Astrocyte (in vitro differentiated cells and primary cell): ENCODE measurements at regions not wholly inside any gene's neighbourhood (a gene's known extent, or its start where the extent isn't known, plus 50 kb on each side); places are given as distances from the start of the nearest gene placed in this dataset.

Experiments used
- DNase-seq: peaks from one replicate; pipeline ENCODE4 v3.0.0-alpha.2; 2010; ENCODE audit warnings: low read depth
- FAIRE-seq: peaks from 2 replicates; lab custom pipeline; 2011; peaks lifted over from hg19 to GRCh38; lab: Jason Lieb, UNC
- H2AFZ ChIP-seq: 2 replicates; pipeline ENCODE4 v1.6.0; 2012; ENCODE audit warnings: low read depth, low read length, inconsistent platforms
- H3K27ac ChIP-seq: 2 replicates; pipeline ENCODE4 v1.5.1; 2011; ENCODE audit warnings: low read depth, low read length, inconsistent platforms
- H3K27me3 ChIP-seq: 2 replicates; pipeline ENCODE4 v1.6.0; 2011; ENCODE audit warnings: low read length, inconsistent platforms; ENCODE audit not compliant: insufficient read depth
- H3K36me3 ChIP-seq: 2 replicates; pipeline ENCODE4 v1.5.1; 2011; ENCODE audit warnings: low read length, inconsistent platforms; ENCODE audit not compliant: insufficient read depth
- H3K4me1 ChIP-seq: 2 replicates; pipeline ENCODE4 v1.5.1; 2011; ENCODE audit warnings: low read length, inconsistent platforms; ENCODE audit not compliant: insufficient read depth
- H3K4me2 ChIP-seq: 2 replicates; pipeline ENCODE4 v1.6.0; 2012; ENCODE audit warnings: low read length, inconsistent platforms
- H3K4me3 ChIP-seq: 2 replicates; pipeline ENCODE4 v1.5.1; 2011; ENCODE audit warnings: low read depth, mild to moderate bottlenecking, low read length, inconsistent platforms; ENCODE audit not compliant: insufficient read depth
- H3K79me2 ChIP-seq: 2 replicates; pipeline ENCODE4 v1.6.0; 2012; ENCODE audit warnings: mild to moderate bottlenecking, low read length, inconsistent platforms; ENCODE audit not compliant: insufficient read depth
- H3K9ac ChIP-seq: 2 replicates; pipeline ENCODE4 v1.6.0; 2012; ENCODE audit warnings: mild to moderate bottlenecking, low read length, inconsistent platforms
- H3K9me3 ChIP-seq: 2 replicates; pipeline ENCODE4 v1.5.1; 2012; ENCODE audit warnings: low read depth, mild to moderate bottlenecking, low read length, inconsistent platforms; ENCODE audit not compliant: insufficient read depth
- H4K20me1 ChIP-seq: 2 replicates; pipeline ENCODE4 v1.6.0; 2012; ENCODE audit warnings: low read length, inconsistent platforms; ENCODE audit not compliant: insufficient read depth
- H3K27ac Mint-ChIP-seq: one replicate; pipeline ENCODE4 v1.8.0; 2021; ENCODE audit warnings: mild to moderate bottlenecking, mixed read lengths; ENCODE audit not compliant: unreplicated experiment
- H3K27me3 Mint-ChIP-seq: one replicate; pipeline ENCODE4 v1.8.0; 2021; ENCODE audit warnings: low read depth, mixed read lengths; ENCODE audit not compliant: unreplicated experiment
- H3K36me3 Mint-ChIP-seq: one replicate; pipeline ENCODE4 v1.8.0; 2021; ENCODE audit warnings: low read depth, mixed read lengths; ENCODE audit not compliant: unreplicated experiment
- H3K4me1 Mint-ChIP-seq: one replicate; pipeline ENCODE4 v1.8.0; 2021; ENCODE audit warnings: low read depth, mixed read lengths; ENCODE audit not compliant: unreplicated experiment
- H3K4me3 Mint-ChIP-seq: one replicate; pipeline ENCODE4 v1.8.0; 2021; ENCODE audit warnings: mild to moderate bottlenecking, moderate library complexity, mixed read lengths; ENCODE audit not compliant: unreplicated experiment
- H3K9me3 Mint-ChIP-seq: one replicate; pipeline ENCODE4 v1.8.0; 2021; ENCODE audit warnings: mild to moderate bottlenecking, mixed read lengths; ENCODE audit not compliant: unreplicated experiment
- CTCF ChIP-seq: IDR thresholded peaks from 2 replicates; pipeline ENCODE4 v1.5.1; 2011; ENCODE audit warnings: low read depth, mild to moderate bottlenecking, inconsistent platforms, low read length, moderate library complexity; ENCODE audit not compliant: insufficient read depth
- EZH2 ChIP-seq: IDR thresholded peaks from 2 replicates; pipeline ENCODE4 v1.6.1; 2012; ENCODE audit warnings: mild to moderate bottlenecking, low read length, inconsistent platforms; ENCODE audit not compliant: insufficient read depth

GRCh38 chr6:81854474-81854873 lies 102.0 kb upstream of the TENT5A start:
- H3K27me3 ChIP-seq: no peaks in the 10 kb centered on the region
- H4K20me1 ChIP-seq: no peaks in the 10 kb centered on the region
- no peaks in the 10 kb centered on the region for H3K36me3 ChIP-seq
- Mint-ChIP-seq H3K9me3 (no peaks in the 10 kb centered on the region), H3K27me3 (no peaks in the 10 kb centered on the region), H3K4me1 (no peaks in the 10 kb centered on the region), H3K36me3 (no peaks in the 10 kb centered on the region), H3K4me3 (no peak overlapping the region), H3K27ac (no peak overlapping the region)
- no peak overlapping the region for H3K9ac ChIP-seq
- H3K27ac ChIP-seq: no peak overlapping the region
- H3K4me3 ChIP-seq: no peak overlapping the region
- H3K79me2 ChIP-seq: no peaks in the 10 kb centered on the region
- TF ChIP-seq EZH2: no peak
- no peak for TF ChIP-seq CTCF
- no peaks in the 10 kb centered on the region for H3K9me3 ChIP-seq
- no peaks in the 10 kb centered on the region for H3K4me1 ChIP-seq
- FAIRE-seq (no peak), DNase-seq (no peak)
- no peak overlapping the region for H3K4me2 ChIP-seq
- no peak overlapping the region for H2AFZ ChIP-seq

GRCh38 chr6:81853975-81854374 lies 101.5 kb upstream of the TENT5A start:
- Mint-ChIP-seq H3K4me1 (no peaks in the 10 kb centered on the region), H3K9me3 (no peaks in the 10 kb centered on the region), H3K36me3 (no peaks in the 10 kb centered on the region), H3K27ac (no peak overlapping the region), H3K4me3 (no peak overlapping the region), H3K27me3 (no peaks in the 10 kb centered on the region)
- Histone ChIP-seq H3K9ac (no peak overlapping the region), H3K27ac (no peak overlapping the region), H3K4me3 (no peak overlapping the region), H3K36me3 (no peaks in the 10 kb centered on the region), H3K79me2 (no peaks in the 10 kb centered on the region), H2AFZ (no peak overlapping the region), H3K4me2 (no peak overlapping the region), H3K4me1 (no peaks in the 10 kb centered on the region), H4K20me1 (no peaks in the 10 kb centered on the region), H3K27me3 (no peaks in the 10 kb centered on the region), H3K9me3 (no peaks in the 10 kb centered on the region)
- DNase-seq (no peak), FAIRE-seq (no peak)
- TF ChIP-seq EZH2 (no peak), CTCF (no peak)

GRCh38 chr6:81849248-81849647 lies 96.8 kb upstream of the TENT5A start:
- Histone ChIP-seq H3K4me1 (no peaks in the 10 kb centered on the region), H3K79me2 (no peaks in the 10 kb centered on the region), H4K20me1 (no peaks in the 10 kb centered on the region), H3K9me3 (no peaks in the 10 kb centered on the region), H3K9ac (no peak overlapping the region), H3K36me3 (no peaks in the 10 kb centered on the region), H3K27me3 (no peaks in the 10 kb centered on the region), H3K4me3 (no peak overlapping the region), H2AFZ (no peak overlapping the region), H3K4me2 (no peak overlapping the region), H3K27ac (no peak overlapping the region)
- Mint-ChIP-seq H3K27ac (no peak overlapping the region), H3K9me3 (no peaks in the 10 kb centered on the region), H3K36me3 (no peaks in the 10 kb centered on the region), H3K27me3 (peaks cover 2% of the 10 kb centered on the region), H3K4me1 (no peaks in the 10 kb centered on the region), H3K4me3 (no peak overlapping the region)
- no peak for TF ChIP-seq EZH2
- FAIRE-seq: no peak
- DNase-seq: no peak
